ENCODE measurements at regions not wholly inside any gene's neighbourhood (a gene's known extent, or its start where the extent isn't known, plus 50 kb on each side); places are given as distances from the start of the nearest gene placed in this dataset.

DNA sequence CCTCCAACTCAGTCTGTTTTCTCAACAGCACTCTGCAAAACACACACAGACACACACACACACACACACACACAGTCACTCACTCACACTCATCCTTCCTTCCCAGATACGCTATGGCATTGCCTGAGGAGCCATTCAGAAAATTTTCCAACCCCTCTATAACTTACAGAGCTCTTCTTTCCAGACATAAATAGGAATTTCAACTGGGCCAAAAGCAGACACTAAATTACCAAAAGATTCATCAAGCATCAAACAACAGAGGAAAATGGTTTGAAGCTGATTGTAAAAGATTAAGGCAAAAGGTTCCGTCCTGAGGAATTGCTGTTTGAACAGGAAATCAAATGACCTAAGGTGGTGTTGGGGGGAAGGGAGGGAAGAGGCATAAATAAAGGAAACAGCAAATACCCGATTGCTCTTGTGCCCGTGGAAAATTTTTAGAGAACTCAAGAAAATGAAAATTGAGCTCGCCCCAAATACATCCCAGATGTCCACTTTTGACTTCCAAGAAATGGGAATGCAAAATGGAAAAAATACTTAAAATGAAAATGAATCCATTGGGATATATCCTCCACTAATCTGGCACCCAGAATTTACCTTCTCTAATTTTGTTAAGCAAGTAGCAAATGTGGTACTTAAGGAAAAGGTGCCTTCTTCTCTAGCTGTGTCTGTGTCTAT lies 183.6 kb downstream of the QDPR start:
- Histone ChIP-seq H2AFZ (ENCODE audit: control insufficient read depth, low read depth, low read length) (no peak overlapping the region), H3K27me3 (replicated peaks in 1 of 2; ENCODE audit: control insufficient read depth in 2 of 2, insufficient read depth in 2 of 2, low read length in 1 of 2) (no peaks in the 10 kb centered on the region), H3K9me3 (replicated peaks; ENCODE audit: control insufficient read depth, insufficient read depth, low read length) (no peaks in the 10 kb centered on the region), H3K4me1 (ENCODE audit: control insufficient read depth, insufficient read depth, low read length) (no peaks in the 10 kb centered on the region), H3K4me3 (no peak overlapping the region), H4K20me1 (ENCODE audit: control insufficient read depth, insufficient read depth) (no peaks in the 10 kb centered on the region), H3K9ac (ENCODE audit: control insufficient read depth, insufficient read depth, low read length) (no peak overlapping the region), H3K36me3 (ENCODE audit: control insufficient read depth in 2 of 2, insufficient read depth in 2 of 2, low read length in 1 of 2) (no peaks in the 10 kb centered on the region), H3K27ac (ENCODE audit: control insufficient read depth, insufficient read depth) (no peak overlapping the region), H3K4me2 (ENCODE audit: control insufficient read depth, insufficient read depth) (no peak overlapping the region), H3K79me2 (ENCODE audit: control insufficient read depth, insufficient read depth, low read length) (no peaks in the 10 kb centered on the region)
- ATAC-seq = no peak
- intact Hi-C loops (cut with micrococcal nuclease; ENCODE audit: unreplicated experiment) (loop anchor here (10.0 kb wide), 1 partner anchor 1033 kb away; no protein-coding TSS in a partner anchor), in situ Hi-C loops (cut with MboI) (loop anchor here (10.0 kb wide), 2 partner anchors 413 to 1043 kb away; no protein-coding TSS in a partner anchor)
- SMC1A ChIA-PET (ENCODE audit: uncharacterized antibody, unreplicated experiment) = interaction anchor here (1.0 to 1.4 kb wide), 7 partner anchors 9 to 229 kb away, joined by 3 to 7 read pairs (median 4); no protein-coding TSS in a partner anchor
- no peak for DNase-seq (ENCODE audit: low read depth, low spot score)
- BruUV-seq (replicated peaks) = no TSS peak
- RAD21 ChIA-PET (ENCODE audit: unreplicated experiment) = interaction anchor here (0.7 to 1.7 kb wide), 5 partner anchors 9 to 119 kb away, joined by 3 to 10 read pairs (median 4); no protein-coding TSS in a partner anchor
- 25% methylated on average over 5 of the region's 5 CpGs for WGBS (ENCODE audit: insufficient coverage, insufficient replicate concordance, low lambda C conversion rate, missing lambda C conversion rate)
- POLR2A ChIA-PET = interaction anchor here (1.0 kb wide), 1 partner anchor 10 kb away, joined by 4 read pairs; no protein-coding TSS in a partner anchor
- TF ChIP-seq, protein P1, sequence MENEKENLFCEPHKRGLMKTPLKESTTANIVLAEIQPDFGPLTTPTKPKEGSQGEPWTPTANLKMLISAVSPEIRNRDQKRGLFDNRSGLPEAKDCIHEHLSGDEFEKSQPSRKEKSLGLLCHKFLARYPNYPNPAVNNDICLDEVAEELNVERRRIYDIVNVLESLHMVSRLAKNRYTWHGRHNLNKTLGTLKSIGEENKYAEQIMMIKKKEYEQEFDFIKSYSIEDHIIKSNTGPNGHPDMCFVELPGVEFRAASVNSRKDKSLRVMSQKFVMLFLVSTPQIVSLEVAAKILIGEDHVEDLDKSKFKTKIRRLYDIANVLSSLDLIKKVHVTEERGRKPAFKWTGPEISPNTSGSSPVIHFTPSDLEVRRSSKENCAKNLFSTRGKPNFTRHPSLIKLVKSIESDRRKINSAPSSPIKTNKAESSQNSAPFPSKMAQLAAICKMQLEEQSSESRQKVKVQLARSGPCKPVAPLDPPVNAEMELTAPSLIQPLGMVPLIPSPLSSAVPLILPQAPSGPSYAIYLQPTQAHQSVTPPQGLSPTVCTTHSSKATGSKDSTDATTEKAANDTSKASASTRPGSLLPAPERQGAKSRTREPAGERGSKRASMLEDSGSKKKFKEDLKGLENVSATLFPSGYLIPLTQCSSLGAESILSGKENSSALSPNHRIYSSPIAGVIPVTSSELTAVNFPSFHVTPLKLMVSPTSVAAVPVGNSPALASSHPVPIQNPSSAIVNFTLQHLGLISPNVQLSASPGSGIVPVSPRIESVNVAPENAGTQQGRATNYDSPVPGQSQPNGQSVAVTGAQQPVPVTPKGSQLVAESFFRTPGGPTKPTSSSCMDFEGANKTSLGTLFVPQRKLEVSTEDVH (IDR thresholded peaks at IDR 0.05; ENCODE audit: low read depth, partially characterized antibody) = no peak
- TF ChIP-seq BRCA1 (IDR thresholded peaks at IDR 0.05; ENCODE audit: low read depth, low read length) = no peak
- no peak for FAIRE-seq
- CTCF ChIA-PET = interaction anchor here (0.9 to 2.3 kb wide), 10 partner anchors 8 to 1122 kb away, joined by 3 to 17 read pairs (median 5); no protein-coding TSS in a partner anchor
